ENCODE measurements at regions not wholly inside any gene's neighbourhood (a gene's known extent, or its start where the extent isn't known, plus 50 kb on each side); places are given as distances from the start of the nearest gene placed in this dataset.

DNA sequence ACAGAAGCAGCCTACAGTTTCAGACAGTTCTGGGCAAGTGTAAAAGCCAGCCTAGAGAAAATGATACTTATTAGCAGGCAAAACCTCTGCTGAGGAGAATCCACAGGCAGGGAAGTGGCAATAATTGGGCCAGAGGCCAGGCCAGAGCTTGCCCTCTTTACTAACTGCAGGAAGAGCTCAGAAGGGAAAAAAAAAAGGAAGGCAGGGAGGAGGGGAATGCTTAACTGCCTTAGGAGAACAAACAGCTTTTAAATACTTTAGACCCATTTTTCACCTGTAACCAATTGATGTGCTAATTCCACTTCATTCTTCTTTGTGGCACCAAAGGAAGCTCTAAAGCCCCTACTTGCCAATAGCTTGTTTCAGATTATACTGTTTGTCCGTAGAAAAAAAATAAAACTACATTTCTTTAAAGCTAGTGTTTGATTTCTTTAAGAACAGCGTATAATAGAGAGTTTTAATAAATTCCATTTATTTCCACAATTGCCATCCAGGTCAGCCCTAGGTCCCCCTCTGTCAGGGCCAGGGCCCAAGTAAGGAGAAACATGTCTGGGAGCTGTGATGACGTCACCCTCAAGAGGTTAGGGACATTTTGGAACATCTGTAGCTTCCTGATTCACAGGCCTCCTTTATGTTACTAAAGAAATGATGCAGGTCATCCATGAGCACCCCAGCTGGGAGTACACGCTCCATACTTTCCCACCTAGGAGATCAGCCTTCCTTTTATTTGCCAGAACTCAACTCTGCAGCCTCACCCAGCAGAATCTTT lies 384.3 kb downstream of the CDC5L start:
- no peak for DNase-seq

DNA sequence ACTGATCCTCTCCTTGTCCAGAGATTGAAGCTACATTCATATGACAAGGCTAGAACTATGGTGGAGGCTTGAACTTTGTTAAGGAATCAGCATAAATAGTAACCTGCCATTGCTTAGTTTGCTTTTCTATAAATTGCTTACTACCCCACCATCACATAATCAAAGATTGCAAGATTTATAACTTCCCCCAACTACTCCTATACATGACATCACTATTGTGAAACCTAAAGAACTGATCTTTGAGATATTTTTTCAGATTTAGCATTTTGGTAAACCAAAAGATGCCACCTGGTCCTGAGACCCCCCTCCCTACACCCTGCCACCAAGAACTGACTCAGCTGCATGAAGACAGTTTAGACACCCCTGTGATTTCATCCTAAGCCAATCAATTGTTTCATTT lies 385.3 kb downstream of the CDC5L start:
- no peak for DNase-seq

DNA sequence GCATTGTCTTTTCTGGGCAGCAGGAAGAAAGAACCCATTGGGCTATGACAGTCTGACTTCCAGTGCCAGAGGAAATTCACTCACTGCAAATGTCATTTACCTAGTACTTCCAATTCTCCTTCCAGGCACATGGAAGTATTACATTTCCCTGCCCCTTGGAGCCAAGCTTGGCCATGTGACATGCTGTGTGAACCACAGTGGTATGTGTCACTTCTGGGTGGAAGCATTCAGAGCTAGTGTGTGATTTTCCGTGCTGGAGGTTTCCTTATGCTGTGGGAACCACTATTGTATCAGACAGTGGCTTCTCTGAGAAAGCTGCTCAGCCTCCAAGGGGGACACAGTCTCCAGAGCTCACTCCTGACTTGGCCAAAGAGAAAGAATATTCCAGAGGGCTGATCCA lies 387.6 kb downstream of the CDC5L start:
- DNase-seq = no peak

DNA sequence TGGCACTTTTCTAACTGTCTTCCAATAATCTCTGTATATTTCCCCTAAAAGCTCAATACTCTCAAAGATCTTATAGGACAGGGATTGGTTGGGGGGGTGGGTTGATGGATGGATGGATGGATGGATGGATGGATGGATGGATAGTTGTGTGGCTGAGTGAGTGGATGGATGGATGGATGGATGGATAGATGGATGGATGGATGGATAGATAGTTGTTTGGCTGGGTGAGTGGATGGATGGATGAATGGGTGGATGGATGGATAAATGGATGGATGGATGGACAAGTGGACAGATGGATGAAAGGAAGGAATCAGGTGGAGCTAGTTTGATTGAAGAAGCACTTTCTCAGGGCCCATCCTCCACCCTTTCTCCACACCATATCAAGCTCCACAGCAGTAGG lies 388.8 kb downstream of the CDC5L start:
- no peak for DNase-seq

DNA sequence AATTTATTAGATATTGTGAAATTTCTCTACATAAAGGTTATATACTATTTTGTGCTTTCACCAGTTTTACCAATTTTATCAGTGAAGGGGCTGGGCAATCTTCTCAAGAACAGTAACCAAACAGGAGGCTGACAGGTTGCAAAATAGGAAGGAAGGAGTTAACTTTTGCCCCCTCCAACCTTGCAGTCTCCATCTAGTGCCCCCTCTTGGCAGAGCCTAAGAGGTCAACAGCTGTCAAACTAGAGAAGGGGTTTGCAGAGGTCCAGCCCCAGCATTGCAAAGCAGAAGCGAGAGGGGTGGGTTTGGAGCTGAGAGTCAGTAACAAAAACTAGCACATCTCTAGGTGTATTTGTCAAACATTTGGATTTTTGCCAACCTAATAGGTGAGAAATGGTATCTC lies 391.0 kb downstream of the CDC5L start:
- DNase-seq = no peak

All from midbrain (tissue), 1 donor.